ENCODE measurements at regions not wholly inside any gene's neighbourhood (a gene's known extent, or its start where the extent isn't known, plus 50 kb on each side); places are given as distances from the start of the nearest gene placed in this dataset.
A peak's percentile ranks its signal among the peaks of the same experiment; 100 is the strongest.

- DNase-seq (ENCODE audit: low read depth in 2 of 2): no peak
Observed at GRCh38 chr16:85360323-85361277, 248.3 kb upstream of the CIBAR2 start.

GRCh38 chr16:85361441-85362118, 249.3 kb upstream of the CIBAR2 start:
- no peak for DNase-seq (ENCODE audit: low read depth in 2 of 2)

- no peak for DNase-seq (ENCODE audit: low read depth in 2 of 2)
Observed at GRCh38 chr16:85362443-85362842, 250.2 kb upstream of the CIBAR2 start.

GRCh38 chr16:85363427-85363826, 249.7 kb upstream of the GSE1 start:
- DNase-seq (ENCODE audit: low read depth in 2 of 2): no peak

GRCh38 chr16:85363881-85364280, 249.2 kb upstream of the GSE1 start:
- no peak for DNase-seq (ENCODE audit: low read depth in 2 of 2)

- no peak for DNase-seq (ENCODE audit: low read depth in 2 of 2)
Observed at GRCh38 chr16:85364323-85365040, 248.6 kb upstream of the GSE1 start.

- DNase-seq (ENCODE audit: low read depth in 2 of 2): no peak
Observed at GRCh38 chr16:85365120-85365519, 248.0 kb upstream of the GSE1 start.

GRCh38 chr16:85366031-85366763, 246.9 kb upstream of the GSE1 start:
- no peak for DNase-seq (ENCODE audit: low read depth in 2 of 2)

GRCh38 chr16:85367485-85367884, 245.6 kb upstream of the GSE1 start:
- no peak for DNase-seq (ENCODE audit: low read depth in 2 of 2)

GRCh38 chr16:85369060-85369459, 244.1 kb upstream of the GSE1 start:
- no peak for DNase-seq (ENCODE audit: low read depth in 2 of 2)

GRCh38 chr16:85369741-85370528, 243.2 kb upstream of the GSE1 start:
- peak; percentile 22 to 49 for DNase-seq (ENCODE audit: low read depth in 2 of 2)

- DNase-seq (ENCODE audit: low read depth in 2 of 2): no peak
Observed at GRCh38 chr16:85370543-85370880, 242.6 kb upstream of the GSE1 start.

- no peak for DNase-seq (ENCODE audit: low read depth in 2 of 2)
Observed at GRCh38 chr16:85370881-85371651, 242.1 kb upstream of the GSE1 start.

GRCh38 chr16:85371948-85372347, 241.2 kb upstream of the GSE1 start:
- DNase-seq (ENCODE audit: low read depth in 2 of 2): no peak

- DNase-seq (ENCODE audit: low read depth in 2 of 2): peak in 1 of 2 donors; percentile 9
Observed at GRCh38 chr16:85372627-85373372, 240.3 kb upstream of the GSE1 start.

GRCh38 chr16:85373741-85374570, 239.2 kb upstream of the GSE1 start:
- DNase-seq (ENCODE audit: low read depth in 2 of 2): no peak

- DNase-seq (ENCODE audit: low read depth in 2 of 2): no peak
Observed at GRCh38 chr16:85374571-85374872, 238.6 kb upstream of the GSE1 start.

GRCh38 chr16:85375282-85375681, 237.8 kb upstream of the GSE1 start:
- no peak for DNase-seq (ENCODE audit: low read depth in 2 of 2)

All from activated CD4-positive, alpha-beta T cell treated with anti-CD3 and anti-CD28 coated beads for 24 hours (primary cell).